ENCODE measurements at regions not wholly inside any gene's neighbourhood (a gene's known extent, or its start where the extent isn't known, plus 50 kb on each side); places are given as distances from the start of the nearest gene placed in this dataset.

DNA sequence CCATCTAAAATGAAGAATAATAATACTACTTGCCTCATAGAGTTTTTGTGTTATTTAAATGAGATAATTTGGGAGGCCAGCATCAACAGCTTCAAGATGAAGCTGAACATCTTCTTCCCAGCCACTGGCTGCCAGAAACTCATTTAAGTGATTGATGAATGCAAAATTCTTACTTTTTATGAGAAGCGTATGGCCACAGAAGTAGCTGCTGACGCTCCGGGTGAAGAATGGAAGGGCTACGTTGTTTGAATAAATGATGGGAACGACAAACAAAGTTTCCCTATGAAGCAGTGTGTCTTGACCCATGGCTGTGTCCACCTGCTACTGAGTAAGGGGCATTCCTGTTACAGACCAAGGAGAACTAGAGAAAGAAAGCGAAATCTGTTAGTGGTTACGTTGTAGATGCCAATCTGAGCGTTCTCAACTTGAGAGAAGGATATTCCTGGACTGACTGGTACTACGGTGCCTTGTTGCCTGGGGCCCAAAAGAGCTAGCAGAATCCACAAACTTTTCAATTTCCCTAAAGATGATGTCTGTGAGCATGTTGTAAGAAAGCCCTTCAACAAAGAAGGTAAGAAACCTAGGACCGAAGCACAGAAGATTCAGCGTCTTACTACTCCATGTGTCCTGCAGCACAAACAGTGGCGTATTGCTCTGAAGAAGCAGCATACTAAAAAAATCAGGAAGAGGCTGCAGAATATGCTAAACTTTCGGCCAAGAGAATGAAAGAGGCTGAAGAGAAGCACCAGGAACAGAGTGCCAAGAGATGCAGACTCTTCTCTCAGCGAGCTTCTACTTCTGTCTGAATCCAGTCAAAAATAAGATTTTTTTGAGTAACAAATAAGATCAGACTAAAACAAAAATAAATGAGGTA is 100.0 kb upstream of the LRIG3 start:
- TF ChIP-seq, protein P1, sequence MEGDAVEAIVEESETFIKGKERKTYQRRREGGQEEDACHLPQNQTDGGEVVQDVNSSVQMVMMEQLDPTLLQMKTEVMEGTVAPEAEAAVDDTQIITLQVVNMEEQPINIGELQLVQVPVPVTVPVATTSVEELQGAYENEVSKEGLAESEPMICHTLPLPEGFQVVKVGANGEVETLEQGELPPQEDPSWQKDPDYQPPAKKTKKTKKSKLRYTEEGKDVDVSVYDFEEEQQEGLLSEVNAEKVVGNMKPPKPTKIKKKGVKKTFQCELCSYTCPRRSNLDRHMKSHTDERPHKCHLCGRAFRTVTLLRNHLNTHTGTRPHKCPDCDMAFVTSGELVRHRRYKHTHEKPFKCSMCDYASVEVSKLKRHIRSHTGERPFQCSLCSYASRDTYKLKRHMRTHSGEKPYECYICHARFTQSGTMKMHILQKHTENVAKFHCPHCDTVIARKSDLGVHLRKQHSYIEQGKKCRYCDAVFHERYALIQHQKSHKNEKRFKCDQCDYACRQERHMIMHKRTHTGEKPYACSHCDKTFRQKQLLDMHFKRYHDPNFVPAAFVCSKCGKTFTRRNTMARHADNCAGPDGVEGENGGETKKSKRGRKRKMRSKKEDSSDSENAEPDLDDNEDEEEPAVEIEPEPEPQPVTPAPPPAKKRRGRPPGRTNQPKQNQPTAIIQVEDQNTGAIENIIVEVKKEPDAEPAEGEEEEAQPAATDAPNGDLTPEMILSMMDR (conservative IDR thresholded peaks at IDR 0.05; ENCODE audit: low read depth, low read length), result no peak
- TF ChIP-seq EZH2 (IDR thresholded peaks at IDR 0.05; ENCODE audit: borderline replicate concordance, low read depth, low read length, poor library complexity, severe bottlenecking), result no peak
